HCT116 (cell line): ENCODE measurements at regions not wholly inside any gene's neighbourhood (a gene's known extent, or its start where the extent isn't known, plus 50 kb on each side); places are given as distances from the start of the nearest gene placed in this dataset.

Source experiments
- ATAC-seq: fragments of 200-7000 bp; cut with Tn5 transposase; 2 replicates; pipeline ENCODE4 v1.9.1; 2020; ENCODE audit warnings: mild to moderate bottlenecking, moderate library complexity
- BruUV-seq: library from RNA; stranded (reverse); fragments of 400-500 nt; replicated peaks from 2 replicates; lab custom pipeline; 2021; lab: Mats Ljungman, UMichigan
- CTCF ChIA-PET: fragments of 300-600 bp; sonication (Branson Sonifier 250); formaldehyde crosslinking; loops from one replicate; lab custom pipeline; 2021; ENCODE audit warnings: antibody characterized with exemption; lab: Charles Lee
- POLR2A ChIA-PET: fragments of 300-600, 350-600 bp; sonication (Branson Sonifier 250); formaldehyde crosslinking; loops from one replicate; lab custom pipeline; 2021; ENCODE audit warnings: antibody characterized with exemption; lab: Charles Lee
- RAD21 ChIA-PET, 2 experiments: fragments of 300-600 bp; sonication (Branson Sonifier 250); formaldehyde crosslinking; loops; one replicate each; lab custom pipeline; 2023; ENCODE audit warnings: low total read pairs in 2 of 2; ENCODE audit not compliant: uncharacterized antibody in 2 of 2, unreplicated experiment in 2 of 2, low non-redundant PET in 1 of 2; lab: Charles Lee
- DNase-seq: peaks from one replicate; pipeline ENCODE4 v3.0.0-alpha.2; 2010; ENCODE audit warnings: low read depth, low spot score
- H2AFZ ChIP-seq: fragments of 200-600 bp; shearing (Covaris generic), sonication (generic); 2 replicates; pipeline ENCODE4 v1.6.1; 2017; ENCODE audit warnings: low read depth, mixed run types, mixed read lengths, antibody characterized with exemption, low read length; ENCODE audit not compliant: poor library complexity, severe bottlenecking
- H3K27ac ChIP-seq: 2 replicates; pipeline ENCODE4 v1.5.1; 2012; ENCODE audit warnings: low read depth, low read length
- H3K27me3 ChIP-seq: fragments of 200-600 bp; sonication (generic); 2 replicates; pipeline ENCODE4 v1.6.1; 2016; ENCODE audit warnings: mixed run types, low read length, mixed read lengths; ENCODE audit not compliant: insufficient read depth
- H3K36me3 ChIP-seq, 2 experiments: fragments of 200-500 bp in 1 of 2; fragments of 200-600 bp in 1 of 2; sonication (Bioruptor generic) in 1 of 2; sonication (generic) in 1 of 2; 2 replicates each; pipeline versions ENCODE4 v1.5.1 to v1.6.1; 2014 to 2016; ENCODE audit warnings: low read length in 2 of 2, inconsistent platforms in 1 of 2, mixed read lengths in 1 of 2, mixed run types in 1 of 2; ENCODE audit not compliant: insufficient read depth in 2 of 2, control insufficient read depth in 1 of 2
- H3K4me1 ChIP-seq, 2 experiments: fragments of 200-600 bp in 1 of 2; sonication (generic) in 1 of 2; 2 replicates each; pipeline versions ENCODE4 v1.5.1 to v1.6.1; 2012 to 2017; ENCODE audit warnings: low read length in 2 of 2, inconsistent platforms in 1 of 2, mild to moderate bottlenecking in 1 of 2, mixed read lengths in 1 of 2, mixed run types in 1 of 2, moderate library complexity in 1 of 2; ENCODE audit not compliant: insufficient read depth in 2 of 2, control insufficient read depth in 1 of 2
- H3K4me2 ChIP-seq: fragments of 200-600 bp; sonication (generic); 2 replicates; pipeline ENCODE4 v1.6.1; 2017; ENCODE audit warnings: mixed run types, low read length, mixed read lengths
- H3K4me3 ChIP-seq, 2 experiments: fragments of 200-600 bp in 1 of 2; sonication (generic) in 1 of 2; replicated peaks in 1 of 2; 2 replicates each; pipeline ENCODE4 v1.5.1; 2011 to 2016; ENCODE audit warnings: low read length in 2 of 2, control low read depth in 1 of 2, low read depth in 1 of 2, mild to moderate bottlenecking in 1 of 2, mixed read lengths in 1 of 2, mixed run types in 1 of 2
- H3K79me2 ChIP-seq: fragments of 200-600 bp; sonication (generic); 2 replicates; pipeline ENCODE4 v1.6.1; 2017; ENCODE audit warnings: mild to moderate bottlenecking, mixed run types, low read length, moderate library complexity, mixed read lengths; ENCODE audit not compliant: insufficient read depth
- H3K9ac ChIP-seq: fragments of 200-600 bp; sonication (generic); 2 replicates; pipeline ENCODE4 v1.6.1; 2016; ENCODE audit warnings: low read length, mixed read lengths
- H3K9me2 ChIP-seq: fragments of 200-600 bp; sonication (generic), shearing (Covaris generic); 2 replicates; pipeline ENCODE4 v1.6.1; 2017; ENCODE audit warnings: mixed run types, mild to moderate bottlenecking, moderate library complexity; ENCODE audit not compliant: insufficient read depth
- H3K9me3 ChIP-seq, 2 experiments: fragments of 200-500 bp in 1 of 2; fragments of 200-600 bp in 1 of 2; sonication (Bioruptor generic) in 1 of 2; sonication (generic) in 1 of 2; 2 replicates each; pipeline ENCODE4 v1.6.1; 2014 to 2017; ENCODE audit warnings: low read length in 2 of 2, mixed read lengths in 2 of 2, inconsistent platforms in 1 of 2, low read depth in 1 of 2, mild to moderate bottlenecking in 1 of 2, mixed run types in 1 of 2, moderate library complexity in 1 of 2; ENCODE audit not compliant: control insufficient read depth in 1 of 2, insufficient read depth in 1 of 2
- H4K20me1 ChIP-seq: fragments of 200-600 bp; sonication (generic), shearing (Covaris generic); 2 replicates; pipeline ENCODE4 v1.6.1; 2017; ENCODE audit warnings: mixed run types, mild to moderate bottlenecking, moderate library complexity; ENCODE audit not compliant: insufficient read depth
- EZH2phosphoT487 ChIP-seq: fragments of 200-600 bp; IDR thresholded peaks from 2 replicates; pipeline ENCODE4 v1.6.1; 2018; ENCODE audit warnings: antibody characterized with exemption, borderline replicate concordance
- FOSL1 ChIP-seq: IDR thresholded peaks from 2 replicates; pipeline ENCODE4 v1.6.1; 2012; ENCODE audit warnings: low read depth
- JUND ChIP-seq: IDR thresholded peaks from 2 replicates; pipeline ENCODE4 v1.6.1; 2012
- POLR2AphosphoS5 ChIP-seq: IDR thresholded peaks from 2 replicates; pipeline ENCODE4 v1.6.1; 2011; ENCODE audit warnings: mild to moderate bottlenecking, low read depth, low read length, moderate library complexity
- SP1 ChIP-seq: IDR thresholded peaks from 2 replicates; pipeline ENCODE4 v1.6.1; 2012; ENCODE audit warnings: low read depth
- intact Hi-C: fragments of 100-400 bp; cut with micrococcal nuclease; formaldehyde crosslinking; loops from 2 replicates; pipeline ENCODE4 v1.10.0; 2022
- TF ChIP-seq, protein P1 (sequence below), 3 experiments: fragments of 200-600 bp in 1 of 3; sonication (generic) in 1 of 3; IDR thresholded peaks in 2 of 3; conservative IDR thresholded peaks in 1 of 3; 2 replicates each; pipeline ENCODE4 v1.5.1; 2012 to 2017; ENCODE audit warnings: low read depth in 2 of 3, low read length in 2 of 3, antibody characterized with exemption in 1 of 3, borderline replicate concordance in 1 of 3, control low read depth in 1 of 3, mild to moderate bottlenecking in 1 of 3, mixed read lengths in 1 of 3, mixed run types in 1 of 3, moderate library complexity in 1 of 3; ENCODE audit not compliant: insufficient read depth in 1 of 3
- TF ChIP-seq, protein P2 (sequence below): IDR thresholded peaks from 2 replicates; pipeline ENCODE4 v1.6.1; 2012; ENCODE audit warnings: low read depth

DNA sequence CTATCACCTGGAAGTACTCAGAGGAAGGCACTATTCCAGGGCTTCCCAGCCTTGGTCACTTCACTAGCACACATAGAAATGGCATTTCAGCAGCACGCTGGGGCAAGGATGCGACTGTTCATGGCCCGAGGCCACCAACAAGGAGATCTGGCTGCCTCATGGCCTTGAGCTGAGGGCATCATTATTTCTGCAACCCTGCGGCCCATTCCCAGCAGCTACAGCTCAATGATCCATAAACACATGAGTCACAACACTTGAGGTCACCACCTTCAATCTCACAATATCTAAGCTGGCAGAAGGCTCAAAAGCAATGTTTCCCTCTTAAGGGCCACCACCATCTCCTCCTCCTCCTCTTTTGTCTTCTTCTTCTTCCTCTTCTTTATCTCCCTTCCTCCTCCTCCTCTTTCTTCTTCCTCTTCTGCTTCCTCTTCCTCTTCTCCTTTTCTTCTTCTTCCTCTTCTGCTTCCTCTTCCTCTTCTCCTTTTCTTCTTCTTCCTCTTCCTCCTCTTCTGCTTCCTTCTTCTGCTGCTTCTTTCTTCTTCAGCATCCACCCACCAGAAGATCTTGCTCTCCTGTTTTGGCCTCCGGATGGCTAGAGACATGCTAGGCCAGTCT lies 382.9 kb upstream of the CNR1 start:
- RAD21 ChIA-PET: no interaction called here
- Histone ChIP-seq H3K36me3 (no peaks in the 10 kb centered on the region), H3K79me2 (no peaks in the 10 kb centered on the region), H3K27ac (no peak overlapping the region), H3K4me3 (no peak overlapping the region), H4K20me1 (no peaks in the 10 kb centered on the region), H3K9me3 (no peaks in the 10 kb centered on the region), H2AFZ (no peak overlapping the region), H3K27me3 (peaks cover 7% of the 10 kb centered on the region), H3K4me1 (no peaks in the 10 kb centered on the region), H3K4me2 (no peak overlapping the region), H3K9me2 (no peaks in the 10 kb centered on the region), H3K9ac (no peak overlapping the region)
- ATAC-seq: no peak
- CTCF ChIA-PET: no interaction called here
- no TSS peak for BruUV-seq
- POLR2A ChIA-PET: no interaction called here
- TF ChIP-seq JUND: no peak
- no peak for TF ChIP-seq POLR2AphosphoS5
- TF ChIP-seq, protein P1, sequence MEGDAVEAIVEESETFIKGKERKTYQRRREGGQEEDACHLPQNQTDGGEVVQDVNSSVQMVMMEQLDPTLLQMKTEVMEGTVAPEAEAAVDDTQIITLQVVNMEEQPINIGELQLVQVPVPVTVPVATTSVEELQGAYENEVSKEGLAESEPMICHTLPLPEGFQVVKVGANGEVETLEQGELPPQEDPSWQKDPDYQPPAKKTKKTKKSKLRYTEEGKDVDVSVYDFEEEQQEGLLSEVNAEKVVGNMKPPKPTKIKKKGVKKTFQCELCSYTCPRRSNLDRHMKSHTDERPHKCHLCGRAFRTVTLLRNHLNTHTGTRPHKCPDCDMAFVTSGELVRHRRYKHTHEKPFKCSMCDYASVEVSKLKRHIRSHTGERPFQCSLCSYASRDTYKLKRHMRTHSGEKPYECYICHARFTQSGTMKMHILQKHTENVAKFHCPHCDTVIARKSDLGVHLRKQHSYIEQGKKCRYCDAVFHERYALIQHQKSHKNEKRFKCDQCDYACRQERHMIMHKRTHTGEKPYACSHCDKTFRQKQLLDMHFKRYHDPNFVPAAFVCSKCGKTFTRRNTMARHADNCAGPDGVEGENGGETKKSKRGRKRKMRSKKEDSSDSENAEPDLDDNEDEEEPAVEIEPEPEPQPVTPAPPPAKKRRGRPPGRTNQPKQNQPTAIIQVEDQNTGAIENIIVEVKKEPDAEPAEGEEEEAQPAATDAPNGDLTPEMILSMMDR (IDR thresholded peaks at IDR 0.05 in 2 of 3, conservative IDR thresholded peaks at IDR 0.05 in 1 of 3; ENCODE audit: borderline replicate concordance in 1 of 3, insufficient read depth in 1 of 3, low read depth in 2 of 3, low read length in 2 of 3): no peak
- no peak for TF ChIP-seq FOSL1
- no peak for TF ChIP-seq EZH2phosphoT487
- TF ChIP-seq, protein P2, sequence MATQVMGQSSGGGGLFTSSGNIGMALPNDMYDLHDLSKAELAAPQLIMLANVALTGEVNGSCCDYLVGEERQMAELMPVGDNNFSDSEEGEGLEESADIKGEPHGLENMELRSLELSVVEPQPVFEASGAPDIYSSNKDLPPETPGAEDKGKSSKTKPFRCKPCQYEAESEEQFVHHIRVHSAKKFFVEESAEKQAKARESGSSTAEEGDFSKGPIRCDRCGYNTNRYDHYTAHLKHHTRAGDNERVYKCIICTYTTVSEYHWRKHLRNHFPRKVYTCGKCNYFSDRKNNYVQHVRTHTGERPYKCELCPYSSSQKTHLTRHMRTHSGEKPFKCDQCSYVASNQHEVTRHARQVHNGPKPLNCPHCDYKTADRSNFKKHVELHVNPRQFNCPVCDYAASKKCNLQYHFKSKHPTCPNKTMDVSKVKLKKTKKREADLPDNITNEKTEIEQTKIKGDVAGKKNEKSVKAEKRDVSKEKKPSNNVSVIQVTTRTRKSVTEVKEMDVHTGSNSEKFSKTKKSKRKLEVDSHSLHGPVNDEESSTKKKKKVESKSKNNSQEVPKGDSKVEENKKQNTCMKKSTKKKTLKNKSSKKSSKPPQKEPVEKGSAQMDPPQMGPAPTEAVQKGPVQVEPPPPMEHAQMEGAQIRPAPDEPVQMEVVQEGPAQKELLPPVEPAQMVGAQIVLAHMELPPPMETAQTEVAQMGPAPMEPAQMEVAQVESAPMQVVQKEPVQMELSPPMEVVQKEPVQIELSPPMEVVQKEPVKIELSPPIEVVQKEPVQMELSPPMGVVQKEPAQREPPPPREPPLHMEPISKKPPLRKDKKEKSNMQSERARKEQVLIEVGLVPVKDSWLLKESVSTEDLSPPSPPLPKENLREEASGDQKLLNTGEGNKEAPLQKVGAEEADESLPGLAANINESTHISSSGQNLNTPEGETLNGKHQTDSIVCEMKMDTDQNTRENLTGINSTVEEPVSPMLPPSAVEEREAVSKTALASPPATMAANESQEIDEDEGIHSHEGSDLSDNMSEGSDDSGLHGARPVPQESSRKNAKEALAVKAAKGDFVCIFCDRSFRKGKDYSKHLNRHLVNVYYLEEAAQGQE: no peak
- TF ChIP-seq SP1: no peak
- DNase-seq: no peak
- intact Hi-C loops: no loop called here
